Panc1 (cell line): ENCODE measurements at regions not wholly inside any gene's neighbourhood (a gene's known extent, or its start where the extent isn't known, plus 50 kb on each side); places are given as distances from the start of the nearest gene placed in this dataset.
A peak's percentile ranks its signal among the peaks of the same experiment; 100 is the strongest.

Experiments
- CTCF ChIP-seq: fragments of 450-650 bp; IDR thresholded peaks from 2 replicates; pipeline ENCODE4 v1.5.1; 2017; ENCODE audit warnings: mild to moderate bottlenecking
- POLR2AphosphoS5 ChIP-seq: IDR thresholded peaks from 2 replicates; pipeline ENCODE4 v1.6.1; 2012; ENCODE audit warnings: mild to moderate bottlenecking, low read depth, low read length, moderate library complexity
- REST ChIP-seq, 2 experiments: IDR thresholded peaks; 2 replicates each; pipeline ENCODE4 v1.6.1; 2011 to 2012; ENCODE audit warnings: low read depth in 2 of 2, control low read depth in 1 of 2, low read length in 1 of 2, mild to moderate bottlenecking in 1 of 2, moderate library complexity in 1 of 2; ENCODE audit not compliant: insufficient read depth in 1 of 2

DNA sequence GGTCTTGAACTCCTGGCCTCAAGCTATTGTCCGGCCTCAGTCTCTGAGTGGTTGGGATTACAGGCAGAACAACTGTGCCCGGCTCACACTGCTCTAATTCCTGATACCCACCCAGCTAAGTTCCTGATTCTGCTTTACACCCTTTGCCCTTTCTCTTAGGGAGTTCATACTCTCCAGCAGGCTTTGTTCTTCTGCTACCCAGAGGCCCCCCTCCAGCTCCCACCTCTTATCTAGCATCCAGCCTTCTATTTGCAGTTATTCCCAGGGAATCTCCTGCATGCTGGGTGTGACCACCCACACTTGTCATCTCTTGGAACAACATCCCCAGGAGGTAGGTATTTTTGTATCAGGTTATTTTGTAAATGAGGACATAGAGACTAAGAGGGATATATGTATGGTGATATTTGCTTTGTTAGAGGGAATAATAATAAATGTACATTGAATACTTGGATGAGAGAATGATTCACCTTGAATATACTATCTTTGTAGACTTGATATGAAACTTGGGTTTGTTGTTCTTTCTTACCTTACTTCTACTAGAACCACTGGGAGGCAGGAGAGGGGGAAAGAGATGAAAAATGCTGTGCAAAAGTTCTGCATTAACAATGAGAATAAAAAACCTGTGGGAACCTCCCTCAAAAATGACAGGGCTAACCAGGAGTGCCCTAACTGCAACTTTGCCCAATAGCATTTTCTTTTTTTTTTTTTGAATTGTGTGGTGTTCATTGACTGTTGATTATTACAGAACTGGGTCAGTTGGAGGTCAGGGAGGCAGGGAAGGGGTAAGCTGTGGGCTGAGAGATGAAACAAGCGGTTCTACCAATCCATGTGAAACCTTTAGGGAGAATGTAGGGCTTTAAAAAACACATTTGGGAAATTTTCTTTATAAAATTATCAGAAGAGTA, 157.4 kb downstream of the SPRY1 start:
- peak; percentile 10; the same call in 1 of the 2 replicates for TF ChIP-seq CTCF
- TF ChIP-seq POLR2AphosphoS5: no peak
- TF ChIP-seq REST (IDR thresholded peaks at IDR 0.05; ENCODE audit: insufficient read depth in 1 of 2, low read depth in 2 of 2, low read length in 1 of 2): no peak
